H1 (cell line): ENCODE measurements at regions not wholly inside any gene's neighbourhood (a gene's known extent, or its start where the extent isn't known, plus 50 kb on each side); places are given as distances from the start of the nearest gene placed in this dataset.
A peak's percentile ranks its signal among the peaks of the same experiment; 100 is the strongest.

ENCODE experiments used
- CTCF ChIA-PET: fragments of 300-600 bp; sonication (Branson Sonifier 250); formaldehyde crosslinking; loops from one replicate; lab custom pipeline; 2021; ENCODE audit not compliant: partially characterized antibody; lab: Charles Lee
- POLR2A ChIA-PET: fragments of 300-600 bp; sonication (Branson Sonifier 250); formaldehyde crosslinking; loops from one replicate; lab custom pipeline; 2021; ENCODE audit warnings: inconsistent platforms; ENCODE audit not compliant: partially characterized antibody; lab: Charles Lee
- DNase-seq, 2 experiments: peaks; one replicate each; pipeline versions ENCODE4 v3.0.0 to v3.0.0-alpha.2; 2010 to 2022; ENCODE audit warnings: low spot score in 2 of 2, low read depth in 1 of 2, mixed read lengths in 1 of 2
- FAIRE-seq: peaks from 2 replicates; lab custom pipeline; 2011; peaks lifted over from hg19 to GRCh38; lab: Jason Lieb, UNC
- H2AFZ ChIP-seq: 2 replicates; pipeline ENCODE4 v1.8.1; 2012; ENCODE audit warnings: low read length, inconsistent platforms
- H2AK5ac ChIP-seq: 2 replicates; pipeline ENCODE4 v1.6.1; 2013; ENCODE audit warnings: low read depth, low read length
- H2BK120ac ChIP-seq: replicated peaks from 2 replicates; pipeline ENCODE3; 2013; ENCODE audit warnings: low read depth, low read length, inconsistent platforms
- H2BK12ac ChIP-seq: 2 replicates; pipeline ENCODE4 v1.6.1; 2013; ENCODE audit warnings: low read depth, low read length
- H2BK15ac ChIP-seq: 2 replicates; pipeline ENCODE4 v1.6.1; 2013; ENCODE audit warnings: low read length
- H2BK20ac ChIP-seq: 2 replicates; pipeline ENCODE4 v1.6.1; 2013; ENCODE audit warnings: low read length
- H2BK5ac ChIP-seq: 2 replicates; pipeline ENCODE4 v1.6.1; 2013; ENCODE audit warnings: low read depth, low read length
- H3K14ac ChIP-seq: 2 replicates; pipeline ENCODE4 v1.6.1; 2013; ENCODE audit warnings: inconsistent platforms; ENCODE audit not compliant: insufficient read length
- H3K18ac ChIP-seq: 2 replicates; pipeline ENCODE4 v1.6.1; 2013; ENCODE audit warnings: low read length; ENCODE audit errors: extremely low read depth
- H3K23ac ChIP-seq: 2 replicates; pipeline ENCODE4 v1.6.1; 2013; ENCODE audit warnings: inconsistent platforms; ENCODE audit not compliant: insufficient read length
- H3K23me2 ChIP-seq: 2 replicates; pipeline ENCODE4 v1.6.1; 2013; ENCODE audit warnings: low read depth, low read length
- H3K27ac ChIP-seq: 2 replicates; pipeline ENCODE4 v1.6.1; 2011; ENCODE audit warnings: low read depth, low read length, inconsistent platforms
- H3K27me3 ChIP-seq, 4 experiments: replicated peaks in 1 of 4; 1 replicate in 1 of 4; 2 replicates in 3 of 4; pipeline versions ENCODE4 v1.6.1 to v1.8.1; 2011 to 2013; ENCODE audit warnings: low read length in 3 of 4, mild to moderate bottlenecking in 3 of 4, inconsistent platforms in 2 of 4, mixed read lengths in 2 of 4, moderate library complexity in 1 of 4; ENCODE audit not compliant: control insufficient read depth in 3 of 4, insufficient read depth in 3 of 4; ENCODE audit errors: extremely low read depth in 1 of 4
- H3K36me3 ChIP-seq, 4 experiments: 2 replicates each; pipeline versions ENCODE4 v1.6.1 to v1.8.1; 2011 to 2013; ENCODE audit warnings: mild to moderate bottlenecking in 4 of 4, low read length in 3 of 4, moderate library complexity in 2 of 4, control low read depth in 1 of 4, inconsistent platforms in 1 of 4; ENCODE audit not compliant: insufficient read depth in 4 of 4, control insufficient read depth in 2 of 4
- H3K4ac ChIP-seq: replicated peaks from 2 replicates; pipeline ENCODE3; 2013; ENCODE audit warnings: low read length, low read depth, mixed read lengths, inconsistent platforms; ENCODE audit not compliant: insufficient read length
- H3K4me1 ChIP-seq, 4 experiments: replicated peaks in 1 of 4; 1 replicate in 1 of 4; 2 replicates in 3 of 4; pipeline versions ENCODE4 v1.6.1 to v1.8.1; 2011 to 2013; ENCODE audit warnings: low read length in 3 of 4, inconsistent platforms in 2 of 4, mixed read lengths in 1 of 4; ENCODE audit not compliant: insufficient read depth in 4 of 4, control insufficient read depth in 3 of 4
- H3K4me2 ChIP-seq, 2 experiments: 2 replicates each; pipeline versions ENCODE4 v1.6.1 to v1.8.1; 2011 to 2013; ENCODE audit warnings: low read depth in 2 of 2, low read length in 2 of 2, control low read depth in 1 of 2, inconsistent platforms in 1 of 2, mild to moderate bottlenecking in 1 of 2; ENCODE audit not compliant: insufficient read depth in 1 of 2
- H3K4me3 ChIP-seq, 4 experiments: fragments of 200-600, 300-600 bp in 1 of 4; sonication (generic), shearing (Covaris generic), sonication (Bioruptor Twin) in 1 of 4; 2 replicates each; pipeline versions ENCODE4 v1.5.1 to v1.8.1; 2011 to 2016; ENCODE audit warnings: low read length in 4 of 4, low read depth in 3 of 4, control low read depth in 2 of 4, inconsistent platforms in 2 of 4, mild to moderate bottlenecking in 2 of 4, mixed read lengths in 1 of 4, moderate library complexity in 1 of 4; ENCODE audit not compliant: insufficient read depth in 2 of 4; ENCODE audit errors: extremely low read depth in 1 of 4
- H3K56ac ChIP-seq: replicated peaks from 2 replicates; pipeline ENCODE3; 2013; ENCODE audit warnings: low read depth, mild to moderate bottlenecking, mixed read lengths, low read length, inconsistent platforms; ENCODE audit not compliant: insufficient read length
- H3K79me1 ChIP-seq: 2 replicates; pipeline ENCODE4 v1.6.1; 2013; ENCODE audit warnings: low read depth, low read length, control low read depth
- H3K79me2 ChIP-seq, 2 experiments: 2 replicates each; pipeline versions ENCODE4 v1.6.1 to v1.8.1; 2012 to 2013; ENCODE audit warnings: low read length in 2 of 2, mild to moderate bottlenecking in 2 of 2, inconsistent platforms in 1 of 2; ENCODE audit not compliant: insufficient read depth in 2 of 2, control insufficient read depth in 1 of 2
- H3K9ac ChIP-seq, 4 experiments: replicated peaks in 1 of 4; 1 replicate in 1 of 4; 2 replicates in 3 of 4; pipeline versions ENCODE4 v1.6.1 to v1.8.1; 2011 to 2013; ENCODE audit warnings: low read depth in 3 of 4, low read length in 3 of 4, control low read depth in 2 of 4, mild to moderate bottlenecking in 2 of 4, moderate library complexity in 2 of 4, inconsistent platforms in 1 of 4; ENCODE audit errors: extremely low read depth in 1 of 4
- H3K9me3 ChIP-seq, 2 experiments: 2 replicates each; pipeline versions ENCODE4 v1.6.1 to v1.8.1; 2012 to 2013; ENCODE audit warnings: mild to moderate bottlenecking in 2 of 2, moderate library complexity in 2 of 2, control low read depth in 1 of 2, inconsistent platforms in 1 of 2, low read depth in 1 of 2, low read length in 1 of 2, mixed read lengths in 1 of 2; ENCODE audit not compliant: insufficient read depth in 2 of 2
- H4K20me1 ChIP-seq, 2 experiments: replicated peaks in 1 of 2; 2 replicates each; pipeline versions ENCODE3 to v1.8.1; 2011 to 2013; ENCODE audit warnings: inconsistent platforms in 2 of 2, low read length in 2 of 2, mild to moderate bottlenecking in 1 of 2; ENCODE audit not compliant: insufficient read depth in 2 of 2, control insufficient read depth in 1 of 2
- H4K5ac ChIP-seq: 2 replicates; pipeline ENCODE4 v1.6.1; 2013; ENCODE audit warnings: low read length, low read depth, mixed read lengths, inconsistent platforms; ENCODE audit not compliant: insufficient read length
- H4K8ac ChIP-seq: 2 replicates; pipeline ENCODE4 v1.8.0; 2013; ENCODE audit warnings: mild to moderate bottlenecking, moderate library complexity, low read length, inconsistent platforms; ENCODE audit not compliant: insufficient read depth; ENCODE audit errors: extremely low read depth
- H4K91ac ChIP-seq: replicated peaks from 2 replicates; pipeline ENCODE3; 2013; ENCODE audit warnings: low read length, mixed read lengths, inconsistent platforms; ENCODE audit not compliant: insufficient read length
- CTCF ChIP-seq, 3 experiments: IDR thresholded peaks; 1 replicate in 2 of 3; 2 replicates in 1 of 3; pipeline versions ENCODE4 v1.5.1 to v1.6.1; 2011; ENCODE audit warnings: low read length in 3 of 3, mild to moderate bottlenecking in 3 of 3, inconsistent platforms in 2 of 3, low read depth in 1 of 3, moderate library complexity in 1 of 3; ENCODE audit not compliant: insufficient read depth in 1 of 3; ENCODE audit errors: control extremely low read depth in 1 of 3
- E2F6 ChIP-seq: IDR thresholded peaks from 2 replicates; pipeline ENCODE4 v1.6.1; 2012; ENCODE audit warnings: inconsistent platforms
- EGR1 ChIP-seq: IDR thresholded peaks from 2 replicates; pipeline ENCODE4 v1.6.1; 2011; ENCODE audit warnings: low read depth, low read length, borderline replicate concordance
- GTF2F1 ChIP-seq: IDR thresholded peaks from 2 replicates; pipeline ENCODE4 v1.6.1; 2012; ENCODE audit warnings: low read depth, low read length, improper control_type of control experiment, borderline replicate concordance
- MAX ChIP-seq: IDR thresholded peaks from 2 replicates; pipeline ENCODE4 v1.6.1; 2012; ENCODE audit warnings: inconsistent platforms
- RAD21 ChIP-seq, 2 experiments: IDR thresholded peaks in 1 of 2; conservative IDR thresholded peaks in 1 of 2; 2 replicates each; pipeline ENCODE4 v1.6.1; 2011; ENCODE audit warnings: low read depth in 2 of 2, low read length in 2 of 2, improper control_type of control experiment in 1 of 2, inconsistent platforms in 1 of 2, mild to moderate bottlenecking in 1 of 2, moderate library complexity in 1 of 2
- WGBS, 2 experiments: shearing (Covaris generic) in 1 of 2; methylation state at CpG; one replicate each; pipeline versions ENCODE4 v1.1.6 to v1.1.7; 2013 to 2015; ENCODE audit warnings: low lambda C conversion rate in 2 of 2, mixed read lengths in 2 of 2, inconsistent platforms in 1 of 2, low coverage in 1 of 2, missing lambda C conversion rate in 1 of 2; ENCODE audit not compliant: insufficient replicate concordance in 2 of 2, insufficient coverage in 1 of 2, insufficient read length in 1 of 2; ENCODE audit errors: extremely low coverage in 1 of 2, missing lambda C conversion rate in 1 of 2; 5-methylcytosine and 5-hydroxymethylcytosine counted together

GRCh38 chr11:116215471-116216113 is 557.2 kb downstream of the BUD13 start:
- 0 out of 2 replicates have a peak overlapping the region, but pooled peaks have one; percentile 34 for H2AFZ ChIP-seq
- CTCF ChIA-PET, result interaction anchor here (0.5 to 8.1 kb wide), 49 partner anchors 9 to 475 kb away, joined by 3 to 162 read pairs (median 5); no protein-coding TSS in a partner anchor

More at GRCh38 chr11:116215471-116216113, 557.2 kb downstream of the BUD13 start:
- 75% methylated on average over 4 of the region's 4 CpGs; no CpG with 5 or more reads in 1 of the 2 experiments for WGBS, 2 experiments
- no peak overlapping the region for H3K18ac ChIP-seq
- TF ChIP-seq GTF2F1 (no peak), RAD21 (IDR thresholded peaks at IDR 0.05 in 1 of 2, conservative IDR thresholded peaks at IDR 0.05 in 1 of 2; ENCODE audit: low read depth in 2 of 2, low read length in 2 of 2) (peak; percentile 73 to 78), EGR1 (no peak), E2F6 (0 out of 2 replicates have a peak, but pooled peaks have one; percentile 36), CTCF (IDR thresholded peaks at IDR 0.05; ENCODE audit: control extremely low read depth in 1 of 3, insufficient read depth in 1 of 3, low read depth in 1 of 3, low read length in 3 of 3) (peak; percentile 64 to 93 (median 82)), MAX (0 out of 2 replicates have a peak, but pooled peaks have one; percentile 21)
- TF ChIP-seq, all 59 proteins: peak for 4
- FAIRE-seq (peak; percentile 97), DNase-seq (peak in 1 of 2 experiments; percentile 67)
- Histone ChIP-seq H3K4me3 (no peak overlapping the region), H4K91ac (no peak overlapping the region), H2BK12ac (no peak overlapping the region; the same call in 1 of the 2 replicates), H3K14ac (no peak overlapping the region), H3K79me2 (no peaks in the 10 kb centered on the region), H3K9ac (no peak overlapping the region), H3K36me3 (no peaks in the 10 kb centered on the region), H3K27ac (no peak overlapping the region), H3K56ac (no peak overlapping the region), H3K23me2 (no peaks in the 10 kb centered on the region), H2BK20ac (no peak overlapping the region), H3K23ac (no peak overlapping the region), H3K9me3 (peaks cover 3 to 4% of the 10 kb centered on the region in 2 experiments; a peak in 1 of 4 replicates), H2BK15ac (no peak overlapping the region), H4K20me1 (peaks cover 1 to 9% of the 10 kb centered on the region in 2 experiments), H2BK120ac (no peak overlapping the region), H4K5ac (no peak overlapping the region), H2BK5ac (no peak overlapping the region), H3K4ac (no peak overlapping the region), H2AK5ac (no peak overlapping the region), H3K27me3 (no peaks in the 10 kb centered on the region), H3K4me1 (no peaks in the 10 kb centered on the region; a peak in 1 of 7 replicates), H4K8ac (no peak overlapping the region), H3K4me2 (no peak overlapping the region), H3K79me1 (no peaks in the 10 kb centered on the region)
- POLR2A ChIA-PET, result interaction anchor here (0.6 kb wide), 1 partner anchor 14 kb away, joined by 3 read pairs; no protein-coding TSS in a partner anchor
